ENCODE measurements at regions not wholly inside any gene's neighbourhood (a gene's known extent, or its start where the extent isn't known, plus 50 kb on each side); places are given as distances from the start of the nearest gene placed in this dataset.
A peak's percentile ranks its signal among the peaks of the same experiment; 100 is the strongest.

DNA sequence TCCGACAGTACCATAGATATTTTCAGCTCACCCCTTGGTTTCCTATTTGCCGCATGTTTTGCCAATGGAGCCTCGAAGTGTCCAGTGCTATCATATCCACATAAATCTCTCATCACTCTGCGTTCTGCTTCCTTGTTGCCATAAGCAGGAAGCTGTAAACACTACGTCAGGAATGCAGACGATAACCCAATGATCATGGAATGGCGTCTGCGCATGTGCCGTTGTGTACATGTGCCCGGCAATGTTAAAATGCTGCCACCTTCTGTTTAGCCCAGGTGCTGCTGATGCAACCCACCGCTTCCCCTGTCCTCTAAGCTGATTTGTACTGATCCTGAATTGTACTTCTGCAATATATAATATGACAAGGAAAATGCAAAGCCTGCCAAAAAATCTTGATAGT is 607.5 kb downstream of the HDGFL1 start:
- H3K4me3 ChIP-seq (ENCODE audit: low read length) = no peak overlapping the region
- TF ChIP-seq, protein P1, sequence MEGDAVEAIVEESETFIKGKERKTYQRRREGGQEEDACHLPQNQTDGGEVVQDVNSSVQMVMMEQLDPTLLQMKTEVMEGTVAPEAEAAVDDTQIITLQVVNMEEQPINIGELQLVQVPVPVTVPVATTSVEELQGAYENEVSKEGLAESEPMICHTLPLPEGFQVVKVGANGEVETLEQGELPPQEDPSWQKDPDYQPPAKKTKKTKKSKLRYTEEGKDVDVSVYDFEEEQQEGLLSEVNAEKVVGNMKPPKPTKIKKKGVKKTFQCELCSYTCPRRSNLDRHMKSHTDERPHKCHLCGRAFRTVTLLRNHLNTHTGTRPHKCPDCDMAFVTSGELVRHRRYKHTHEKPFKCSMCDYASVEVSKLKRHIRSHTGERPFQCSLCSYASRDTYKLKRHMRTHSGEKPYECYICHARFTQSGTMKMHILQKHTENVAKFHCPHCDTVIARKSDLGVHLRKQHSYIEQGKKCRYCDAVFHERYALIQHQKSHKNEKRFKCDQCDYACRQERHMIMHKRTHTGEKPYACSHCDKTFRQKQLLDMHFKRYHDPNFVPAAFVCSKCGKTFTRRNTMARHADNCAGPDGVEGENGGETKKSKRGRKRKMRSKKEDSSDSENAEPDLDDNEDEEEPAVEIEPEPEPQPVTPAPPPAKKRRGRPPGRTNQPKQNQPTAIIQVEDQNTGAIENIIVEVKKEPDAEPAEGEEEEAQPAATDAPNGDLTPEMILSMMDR (conservative IDR thresholded peaks at IDR 0.05; ENCODE audit: low read length) = no peak
- no peak for DNase-seq (ENCODE audit: low read depth)

GRCh38 chr6:23177806-23178205 is 608.4 kb downstream of the HDGFL1 start:
- no peak for DNase-seq (ENCODE audit: low read depth)
- H3K4me3 ChIP-seq (ENCODE audit: low read length) = no peak overlapping the region
- TF ChIP-seq, protein P1 (conservative IDR thresholded peaks at IDR 0.05; ENCODE audit: low read length) = no peak

DNA sequence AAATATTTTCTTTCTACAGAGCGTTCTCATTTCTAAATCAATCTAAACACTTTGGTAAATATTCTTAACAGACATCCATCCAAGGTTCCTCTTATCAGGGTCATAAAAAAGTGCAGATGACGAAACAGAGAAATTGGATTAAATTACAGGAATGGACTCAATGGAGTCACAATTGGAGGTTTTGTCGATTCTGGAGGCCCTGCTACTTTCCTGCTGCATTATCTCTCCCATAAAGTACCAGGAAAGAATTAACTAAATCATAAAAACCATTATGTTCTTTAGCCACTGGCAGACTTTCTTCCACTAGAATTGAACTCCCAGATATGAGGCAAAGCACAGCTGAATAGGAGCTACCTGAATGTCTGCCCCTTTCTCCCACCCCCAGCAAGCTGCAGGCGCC is 610.6 kb downstream of the HDGFL1 start:
- no peak for DNase-seq (ENCODE audit: low read depth)
- TF ChIP-seq, protein P1 (conservative IDR thresholded peaks at IDR 0.05; ENCODE audit: low read length) = no peak
- no peak overlapping the region for H3K4me3 ChIP-seq (ENCODE audit: low read length)

DNA sequence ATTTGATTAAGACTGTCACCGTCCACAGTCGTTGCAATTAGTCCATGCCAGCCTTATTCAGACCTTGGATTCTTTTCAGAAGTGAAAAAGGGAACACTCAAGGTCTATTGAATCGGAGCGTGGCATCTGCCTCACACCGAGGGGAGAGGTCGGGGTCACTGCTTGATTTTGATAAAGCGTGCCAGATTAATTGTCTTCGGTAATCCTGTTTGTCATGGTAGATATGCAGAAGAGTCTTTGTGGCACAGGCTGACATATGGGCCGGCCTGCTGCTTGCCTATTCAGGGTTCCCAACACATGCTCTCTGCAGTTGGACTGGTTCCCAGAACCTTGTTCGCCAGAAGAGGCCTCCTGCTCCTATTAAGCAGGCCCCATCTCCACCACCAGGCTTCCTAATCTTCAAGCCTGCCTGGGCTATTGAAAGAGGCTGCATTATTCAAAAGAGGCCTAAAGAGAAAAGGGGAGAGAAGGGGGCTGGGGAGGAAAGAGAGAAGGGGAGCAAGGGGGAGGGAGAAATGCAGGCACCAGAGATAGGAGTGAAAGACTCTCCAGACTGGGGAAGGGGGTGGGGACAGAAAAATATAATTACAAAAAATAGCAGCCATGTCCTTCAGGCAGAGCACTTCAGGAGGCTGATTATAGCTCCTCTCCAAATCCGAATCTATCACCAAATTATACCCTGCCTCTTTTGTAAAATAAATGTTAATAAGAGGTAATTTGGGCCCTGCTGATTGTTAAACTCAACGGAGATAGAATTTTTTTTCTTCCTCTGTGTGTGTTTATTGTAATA is 611.3 kb downstream of the HDGFL1 start:
- TF ChIP-seq, protein P1 (conservative IDR thresholded peaks at IDR 0.05; ENCODE audit: low read length) = peak; percentile 20
- H3K4me3 ChIP-seq (ENCODE audit: low read length) = no peak overlapping the region
- peak; percentile 88 for DNase-seq (ENCODE audit: low read depth)

DNA sequence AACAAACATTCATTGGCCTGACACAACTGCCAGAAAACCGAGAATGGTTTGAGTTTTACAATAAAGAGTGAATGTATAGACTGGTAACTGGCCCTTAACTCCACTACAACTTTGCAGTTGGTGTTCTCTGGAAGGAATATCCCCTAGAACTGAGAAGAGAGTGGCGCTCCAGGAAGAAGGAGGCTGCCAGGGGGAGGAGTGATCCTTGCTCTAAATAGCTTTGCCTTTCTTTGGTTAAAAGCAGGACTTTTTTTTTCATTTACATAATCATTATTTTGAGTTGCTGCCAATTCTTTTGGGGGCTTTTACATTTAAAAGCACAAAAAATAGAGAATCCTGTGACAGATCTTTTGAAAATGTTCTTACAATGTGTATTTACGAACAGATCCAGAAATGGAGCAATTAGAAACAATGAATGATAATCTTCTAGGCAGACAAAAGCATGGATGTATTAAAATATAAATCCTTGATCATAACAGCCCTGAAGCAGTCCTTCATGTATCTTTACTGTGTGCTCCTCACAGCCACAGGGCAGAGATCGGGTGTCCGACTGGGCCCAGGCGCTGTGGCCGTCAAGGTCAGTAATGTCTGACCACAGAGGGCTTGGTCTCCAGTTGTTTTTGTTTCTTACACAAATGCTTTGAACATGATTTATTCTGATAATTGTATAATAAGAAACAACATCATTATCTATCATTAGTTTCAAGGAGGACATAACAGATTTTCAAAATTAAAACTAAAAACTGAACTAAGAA is 612.2 kb downstream of the HDGFL1 start:
- TF ChIP-seq, protein P1 (conservative IDR thresholded peaks at IDR 0.05; ENCODE audit: low read length) = no peak
- H3K4me3 ChIP-seq (ENCODE audit: low read length) = no peak overlapping the region
- DNase-seq (ENCODE audit: low read depth) = no peak

GRCh38 chr6:23183846-23184245 is 614.5 kb downstream of the HDGFL1 start:
- H3K4me3 ChIP-seq (ENCODE audit: low read length) = no peak overlapping the region
- no peak for DNase-seq (ENCODE audit: low read depth)
- TF ChIP-seq, protein P1 (conservative IDR thresholded peaks at IDR 0.05; ENCODE audit: low read length) = no peak

DNA sequence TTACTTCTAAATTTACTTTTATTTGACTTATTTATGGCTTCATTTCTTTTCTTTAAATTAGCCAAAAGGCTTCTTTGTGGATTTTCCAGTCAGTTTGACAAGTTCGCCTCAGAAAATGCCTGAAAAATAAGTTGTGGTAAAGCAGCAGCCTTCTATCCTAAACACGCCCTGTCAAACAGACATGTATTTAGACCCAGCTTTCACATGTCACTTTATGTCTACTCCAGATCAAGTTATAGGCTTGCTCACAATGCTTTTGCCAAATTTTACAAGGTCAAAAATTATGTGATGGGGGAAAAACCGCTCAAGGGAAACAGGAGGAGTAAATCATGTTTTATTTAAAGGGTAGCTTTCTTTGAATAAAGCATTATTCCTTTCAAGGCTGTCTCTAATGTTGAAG is 615.0 kb downstream of the HDGFL1 start:
- TF ChIP-seq, protein P1 (conservative IDR thresholded peaks at IDR 0.05; ENCODE audit: low read length) = no peak
- DNase-seq (ENCODE audit: low read depth) = no peak
- H3K4me3 ChIP-seq (ENCODE audit: low read length) = no peak overlapping the region
